HG02884 (cell line): ENCODE measurements at regions not wholly inside any gene's neighbourhood (a gene's known extent, or its start where the extent isn't known, plus 50 kb on each side); places are given as distances from the start of the nearest gene placed in this dataset.

Experiments used
- ATAC-seq: cut with Tn5 transposase; IDR thresholded peaks from one replicate; pipeline ENCODE4 v1.9.1; 2021; ENCODE audit warnings: mild to moderate bottlenecking, moderate library complexity; ENCODE audit not compliant: unreplicated experiment

- ATAC-seq: no peak
These were observed 74.3 kb downstream of the ANKRD7 start for GRCh38 chr7:118298771-118299170.

- ATAC-seq: no peak
These were observed 75.7 kb downstream of the ANKRD7 start for GRCh38 chr7:118300177-118300576.

- ATAC-seq: no peak
These were observed 79.6 kb downstream of the ANKRD7 start for GRCh38 chr7:118304100-118304499.

GRCh38 chr7:118305671-118306070 is 81.2 kb downstream of the ANKRD7 start:
- ATAC-seq: no peak

- ATAC-seq: no peak
These were observed 82.3 kb downstream of the ANKRD7 start for GRCh38 chr7:118306771-118307170.

GRCh38 chr7:118311121-118311836 is 86.8 kb downstream of the ANKRD7 start:
- peak; percentile 73 for ATAC-seq

GRCh38 chr7:118312051-118312450 is 87.5 kb downstream of the ANKRD7 start:
- no peak for ATAC-seq

GRCh38 chr7:118312966-118313365 is 88.5 kb downstream of the ANKRD7 start:
- peak; percentile 67 for ATAC-seq

- no peak for ATAC-seq
These were observed 100.4 kb downstream of the ANKRD7 start for GRCh38 chr7:118324790-118325449.

- no peak for ATAC-seq
These were observed 100.9 kb downstream of the ANKRD7 start for GRCh38 chr7:118325450-118325808.

- no peak for ATAC-seq
These were observed 102.7 kb downstream of the ANKRD7 start for GRCh38 chr7:118327174-118327573.

- no peak for ATAC-seq
These were observed 104.2 kb downstream of the ANKRD7 start for GRCh38 chr7:118328505-118329211.

- no peak for ATAC-seq
These were observed 105.9 kb downstream of the ANKRD7 start for GRCh38 chr7:118330388-118330787.

- no peak for ATAC-seq
These were observed 122.2 kb downstream of the ANKRD7 start for GRCh38 chr7:118346748-118347147.

GRCh38 chr7:118349604-118350003 is 125.1 kb downstream of the ANKRD7 start:
- peak; percentile 40 for ATAC-seq

GRCh38 chr7:118350260-118350659 is 125.8 kb downstream of the ANKRD7 start:
- ATAC-seq: peak; percentile 63

- no peak for ATAC-seq
These were observed 128.5 kb downstream of the ANKRD7 start for GRCh38 chr7:118352867-118353453.

GRCh38 chr7:118366363-118366762 is 141.9 kb downstream of the ANKRD7 start:
- ATAC-seq: no peak

- ATAC-seq: no peak
These were observed 144.5 kb downstream of the ANKRD7 start for GRCh38 chr7:118368958-118369357.

- no peak for ATAC-seq
These were observed 145.5 kb downstream of the ANKRD7 start for GRCh38 chr7:118369987-118370386.

GRCh38 chr7:118372530-118372929 is 148.0 kb downstream of the ANKRD7 start:
- no peak for ATAC-seq

GRCh38 chr7:118389629-118390028 is 165.1 kb downstream of the ANKRD7 start:
- no peak for ATAC-seq
